Mesendoderm (in vitro differentiated cells): ENCODE measurements at regions not wholly inside any gene's neighbourhood (a gene's known extent, or its start where the extent isn't known, plus 50 kb on each side); places are given as distances from the start of the nearest gene placed in this dataset.
A peak's percentile ranks its signal among the peaks of the same experiment; 100 is the strongest.

Source experiments
- DNase-seq: peaks from one replicate; pipeline ENCODE4 v3.0.0; 2013
- H2AK5ac ChIP-seq: 2 replicates; pipeline ENCODE4 v1.6.1; 2013; ENCODE audit warnings: low read length, inconsistent platforms
- H2BK120ac ChIP-seq: 2 replicates; pipeline ENCODE4 v1.6.1; 2013; ENCODE audit warnings: low read depth, mild to moderate bottlenecking, low read length, moderate library complexity, mixed read lengths
- H2BK15ac ChIP-seq: replicated peaks from 2 replicates; pipeline ENCODE4 v1.6.1; 2013; ENCODE audit warnings: low read depth, mild to moderate bottlenecking, moderate library complexity
- H2BK5ac ChIP-seq: 2 replicates; pipeline ENCODE4 v1.6.1; 2013; ENCODE audit warnings: low read length, inconsistent platforms
- H3K18ac ChIP-seq: 2 replicates; pipeline ENCODE4 v1.6.1; 2013; ENCODE audit warnings: mild to moderate bottlenecking, low read length, mixed read lengths
- H3K23ac ChIP-seq: one replicate; pipeline ENCODE4 v1.6.1; 2013; ENCODE audit warnings: low read length
- H3K27ac ChIP-seq: 2 replicates; pipeline ENCODE4 v1.5.1; 2013; ENCODE audit warnings: low read depth, mild to moderate bottlenecking, inconsistent platforms, low read length, moderate library complexity
- H3K27me3 ChIP-seq: 2 replicates; pipeline ENCODE4 v1.6.1; 2013; ENCODE audit warnings: low read length, control low read depth, mild to moderate bottlenecking, inconsistent platforms; ENCODE audit not compliant: insufficient read depth, poor library complexity
- H3K36me3 ChIP-seq: 2 replicates; pipeline ENCODE4 v1.6.1; 2013; ENCODE audit warnings: low read length, inconsistent platforms; ENCODE audit not compliant: control insufficient read depth, insufficient read depth
- H3K4ac ChIP-seq: one replicate; pipeline ENCODE4 v1.6.1; 2013; ENCODE audit warnings: low read depth, mild to moderate bottlenecking, low read length, moderate library complexity
- H3K4me1 ChIP-seq: 2 replicates; pipeline ENCODE4 v1.6.1; 2013; ENCODE audit warnings: low read depth, low read length, inconsistent platforms; ENCODE audit not compliant: control insufficient read depth
- H3K4me2 ChIP-seq: 2 replicates; pipeline ENCODE4 v1.6.1; 2013; ENCODE audit warnings: low read length
- H3K4me3 ChIP-seq: 2 replicates; pipeline ENCODE4 v1.5.1; 2013; ENCODE audit warnings: mild to moderate bottlenecking, low read length
- H3K56ac ChIP-seq: one replicate; pipeline ENCODE4 v1.6.1; 2013; ENCODE audit warnings: low read length
- H3K79me1 ChIP-seq: 2 replicates; pipeline ENCODE4 v1.6.1; 2013; ENCODE audit warnings: low read length, inconsistent platforms
- H3K79me2 ChIP-seq: 2 replicates; pipeline ENCODE4 v1.6.1; 2013; ENCODE audit warnings: mild to moderate bottlenecking, low read length; ENCODE audit not compliant: control insufficient read depth, insufficient read depth
- H3K9ac ChIP-seq: 2 replicates; pipeline ENCODE4 v1.6.1; 2013; ENCODE audit warnings: low read length, inconsistent platforms
- H4K5ac ChIP-seq: one replicate; pipeline ENCODE4 v1.6.1; 2013; ENCODE audit warnings: low read length
- H4K8ac ChIP-seq: one replicate; pipeline ENCODE4 v1.6.1; 2013; ENCODE audit warnings: low read depth, mild to moderate bottlenecking, control low read depth, low read length, moderate library complexity
- WGBS: extraction: QIAGEN DNeasy Blood & Tissue Kit; methylation state at CpG from one replicate; pipeline ENCODE4 v1.1.7; 2013; ENCODE audit warnings: low lambda C conversion rate, missing lambda C conversion rate; ENCODE audit not compliant: insufficient coverage; ENCODE audit errors: extremely low coverage; 5-methylcytosine and 5-hydroxymethylcytosine counted together

DNA sequence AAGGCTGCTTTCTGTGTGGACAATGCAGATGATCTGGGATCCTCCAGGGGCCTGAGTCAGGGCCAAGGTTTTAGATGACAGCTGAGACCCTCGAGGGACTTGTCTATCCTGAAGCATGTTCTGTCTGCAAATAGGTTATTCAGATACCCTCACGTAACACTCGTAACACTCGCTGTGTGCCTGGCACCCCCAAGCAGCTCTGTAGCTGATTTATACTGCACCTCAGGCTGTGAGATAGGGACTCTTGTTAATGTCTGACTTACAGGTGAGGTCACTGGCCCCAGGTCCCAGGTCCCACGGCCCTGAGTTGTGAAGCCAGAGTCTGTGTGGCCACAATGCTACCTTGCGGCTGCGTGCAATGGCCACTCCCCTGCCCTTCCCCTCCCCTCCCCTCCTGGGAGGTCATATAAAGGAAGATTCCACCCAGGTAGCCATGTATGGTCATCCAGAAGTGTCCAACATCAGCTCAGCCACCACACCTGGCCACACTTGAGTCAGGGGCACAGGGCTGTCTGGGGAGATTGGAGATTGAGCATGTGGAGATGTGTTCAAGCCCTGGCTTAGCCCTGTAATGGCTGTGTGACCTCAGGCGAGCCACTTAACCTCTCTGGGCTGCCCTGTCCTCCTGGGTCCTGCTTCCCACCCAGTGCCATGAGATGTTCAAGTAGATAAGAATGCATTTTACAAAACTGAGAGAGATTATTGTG is 687.7 kb downstream of the MATN1 start:
- Histone ChIP-seq H3K9ac (no peak overlapping the region), H3K79me2 (no peaks in the 10 kb centered on the region), H3K4me3 (no peak overlapping the region), H2BK5ac (no peak overlapping the region), H2BK15ac (no peak overlapping the region), H3K56ac (no peak overlapping the region), H3K27ac (no peak overlapping the region), H3K4me1 (no peaks in the 10 kb centered on the region), H3K79me1 (no peaks in the 10 kb centered on the region), H3K27me3 (no peaks in the 10 kb centered on the region), H3K4me2 (no peak overlapping the region), H2AK5ac (no peak overlapping the region), H2BK120ac (no peak overlapping the region), H3K4ac (no peak overlapping the region), H3K36me3 (no peaks in the 10 kb centered on the region), H4K5ac (no peak overlapping the region), H3K23ac (no peak overlapping the region), H4K8ac (no peak overlapping the region), H3K18ac (no peak overlapping the region)
- no CpG with 5 or more reads among the region's 8 CpGs for WGBS
- no peak for DNase-seq

- Histone ChIP-seq H3K79me2 (no peaks in the 10 kb centered on the region), H3K27me3 (no peaks in the 10 kb centered on the region), H3K36me3 (no peaks in the 10 kb centered on the region), H2BK120ac (no peak overlapping the region), H3K79me1 (no peaks in the 10 kb centered on the region), H3K18ac (no peak overlapping the region), H4K8ac (no peak overlapping the region), H3K9ac (no peak overlapping the region), H3K27ac (no peak overlapping the region), H2AK5ac (no peak overlapping the region), H3K4me2 (no peak overlapping the region), H3K4me3 (no peak overlapping the region), H3K4ac (no peak overlapping the region), H3K23ac (no peak overlapping the region), H3K4me1 (no peaks in the 10 kb centered on the region), H2BK15ac (no peak overlapping the region), H3K56ac (no peak overlapping the region), H4K5ac (no peak overlapping the region), H2BK5ac (no peak overlapping the region)
- WGBS: no CpG with 5 or more reads among the region's 24 CpGs
- peak; percentile 40 for DNase-seq
Observed at GRCh38 chr1:30034627-30035521, 688.5 kb downstream of the MATN1 start.

DNA sequence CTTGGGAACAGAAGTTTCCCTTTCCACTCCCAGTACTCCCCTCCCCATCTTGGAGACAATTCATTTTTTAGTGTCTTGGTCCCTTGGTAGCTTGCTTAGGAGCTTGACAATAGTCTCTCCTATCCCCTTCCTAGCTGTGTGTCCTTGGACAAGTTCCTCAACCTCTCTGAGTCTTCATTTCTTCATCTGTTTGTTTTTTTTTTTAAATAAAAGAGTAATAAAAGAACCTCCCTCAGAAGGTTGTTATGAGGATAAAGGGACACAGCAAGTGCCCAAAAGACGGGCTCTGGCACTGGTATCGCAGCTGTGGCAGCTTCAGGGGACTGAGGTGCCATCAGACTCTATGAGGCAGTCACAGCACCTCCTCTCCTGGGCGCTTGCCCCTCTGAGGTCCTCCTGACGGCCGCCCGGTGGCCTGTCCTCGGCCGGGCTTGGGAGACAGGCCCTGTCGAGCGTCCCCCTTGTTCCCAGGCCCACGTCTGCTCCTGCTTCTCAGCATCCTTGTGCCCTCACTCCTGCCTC is 689.2 kb downstream of the MATN1 start:
- no peak overlapping the region for H2BK120ac ChIP-seq
- no peak for DNase-seq
- no peaks in the 10 kb centered on the region for H3K27me3 ChIP-seq
- no peak overlapping the region for H2BK5ac ChIP-seq
- H3K4me2 ChIP-seq: no peak overlapping the region
- H3K36me3 ChIP-seq: no peaks in the 10 kb centered on the region
- no peaks in the 10 kb centered on the region for H3K79me1 ChIP-seq
- H4K5ac ChIP-seq: no peak overlapping the region
- WGBS: no CpG with 5 or more reads among the region's 11 CpGs
- H3K4me3 ChIP-seq: no peak overlapping the region
- no peak overlapping the region for H3K4ac ChIP-seq
- no peaks in the 10 kb centered on the region for H3K79me2 ChIP-seq
- no peak overlapping the region for H3K23ac ChIP-seq
- no peak overlapping the region for H3K9ac ChIP-seq
- H3K4me1 ChIP-seq: no peaks in the 10 kb centered on the region
- H4K8ac ChIP-seq: no peak overlapping the region
- no peak overlapping the region for H2AK5ac ChIP-seq
- no peak overlapping the region for H2BK15ac ChIP-seq
- no peak overlapping the region for H3K56ac ChIP-seq
- H3K18ac ChIP-seq: no peak overlapping the region
- H3K27ac ChIP-seq: no peak overlapping the region

DNA sequence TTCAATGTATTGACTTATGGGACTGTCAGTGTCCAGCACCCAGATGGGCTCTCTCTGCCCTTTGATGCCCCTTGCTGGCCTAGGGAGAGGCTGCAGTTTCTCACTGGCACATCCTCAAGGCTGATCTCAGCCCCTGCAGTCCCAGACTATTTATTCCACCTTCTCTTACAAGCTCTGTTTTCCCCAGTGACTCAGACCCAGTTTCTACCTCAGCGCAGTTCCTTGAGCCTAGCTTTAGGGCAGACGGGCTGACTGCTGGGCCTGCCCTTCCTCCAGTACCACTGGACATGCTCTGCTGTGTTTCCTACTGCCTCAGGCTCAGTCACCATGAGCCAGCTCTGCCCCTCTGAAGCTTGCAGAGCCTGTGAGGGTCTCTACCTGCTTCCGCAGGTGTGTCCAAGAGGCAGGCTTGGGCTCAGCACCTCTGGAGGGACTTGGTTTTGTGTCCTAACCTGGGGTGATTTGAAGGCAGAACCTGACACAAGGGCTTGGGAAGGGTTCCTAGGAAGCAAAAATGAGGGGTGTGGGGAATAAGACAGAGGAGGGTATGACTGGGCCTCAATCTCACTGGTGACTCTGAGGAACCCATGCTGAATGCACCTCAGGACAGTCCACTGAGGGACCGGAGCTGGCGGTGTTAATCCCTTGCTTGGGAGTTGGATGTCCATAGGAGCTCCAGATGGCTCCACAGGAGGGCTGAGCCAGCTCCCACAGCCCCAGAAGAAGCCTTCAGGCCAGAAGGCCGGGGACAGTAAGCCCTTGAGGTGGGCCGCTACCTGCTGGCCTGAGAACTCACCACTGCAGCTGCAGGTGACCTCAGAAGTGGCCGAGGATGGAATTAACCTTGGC is 689.9 kb downstream of the MATN1 start:
- Histone ChIP-seq H3K56ac (no peak overlapping the region), H3K23ac (no peak overlapping the region), H3K4me1 (no peaks in the 10 kb centered on the region), H3K4me2 (no peak overlapping the region), H3K36me3 (no peaks in the 10 kb centered on the region), H3K79me1 (no peaks in the 10 kb centered on the region), H2BK120ac (no peak overlapping the region), H3K4me3 (no peak overlapping the region), H3K79me2 (no peaks in the 10 kb centered on the region), H3K9ac (no peak overlapping the region), H2BK5ac (no peak overlapping the region), H3K27ac (no peak overlapping the region), H3K4ac (no peak overlapping the region), H2AK5ac (no peak overlapping the region), H3K18ac (no peak overlapping the region), H2BK15ac (no peak overlapping the region), H4K8ac (no peak overlapping the region), H4K5ac (no peak overlapping the region), H3K27me3 (no peaks in the 10 kb centered on the region)
- no peak for DNase-seq
- no CpG with 5 or more reads among the region's 8 CpGs for WGBS

DNA sequence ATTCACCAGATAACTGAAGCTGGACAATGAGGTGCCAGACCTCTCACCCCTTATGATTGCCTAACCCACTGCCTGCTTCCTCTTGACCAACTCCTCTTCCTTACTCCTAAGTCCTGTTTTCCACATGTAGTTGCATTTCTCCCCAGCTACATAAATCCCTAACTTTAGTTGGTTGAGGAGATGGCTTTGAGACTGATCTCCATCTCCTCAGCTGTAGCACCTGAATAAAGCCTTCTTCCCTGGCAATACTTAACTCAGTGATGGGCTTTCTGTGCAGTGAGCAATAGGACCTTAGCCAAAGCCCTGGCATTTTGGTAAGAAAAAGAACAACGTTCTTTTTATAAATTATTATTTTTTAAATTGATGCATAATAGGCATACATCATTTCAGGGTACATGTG is 691.1 kb downstream of the MATN1 start:
- H3K4me2 ChIP-seq: no peak overlapping the region
- H2BK15ac ChIP-seq: no peak overlapping the region
- no peak overlapping the region for H2AK5ac ChIP-seq
- H3K4ac ChIP-seq: no peak overlapping the region
- no peak overlapping the region for H3K4me3 ChIP-seq
- H2BK120ac ChIP-seq: no peak overlapping the region
- H3K79me1 ChIP-seq: no peaks in the 10 kb centered on the region
- H3K79me2 ChIP-seq: no peaks in the 10 kb centered on the region
- no CpG with 5 or more reads among the region's 1 CpG for WGBS
- no peaks in the 10 kb centered on the region for H3K36me3 ChIP-seq
- H3K27me3 ChIP-seq: no peaks in the 10 kb centered on the region
- H3K23ac ChIP-seq: no peak overlapping the region
- H4K8ac ChIP-seq: no peak overlapping the region
- no peak overlapping the region for H3K18ac ChIP-seq
- H3K27ac ChIP-seq: no peak overlapping the region
- no peak for DNase-seq
- no peak overlapping the region for H3K56ac ChIP-seq
- no peak overlapping the region for H2BK5ac ChIP-seq
- H4K5ac ChIP-seq: no peak overlapping the region
- H3K4me1 ChIP-seq: no peaks in the 10 kb centered on the region
- H3K9ac ChIP-seq: no peak overlapping the region
